ENCODE measurements at regions not wholly inside any gene's neighbourhood (a gene's known extent, or its start where the extent isn't known, plus 50 kb on each side); places are given as distances from the start of the nearest gene placed in this dataset.

DNA sequence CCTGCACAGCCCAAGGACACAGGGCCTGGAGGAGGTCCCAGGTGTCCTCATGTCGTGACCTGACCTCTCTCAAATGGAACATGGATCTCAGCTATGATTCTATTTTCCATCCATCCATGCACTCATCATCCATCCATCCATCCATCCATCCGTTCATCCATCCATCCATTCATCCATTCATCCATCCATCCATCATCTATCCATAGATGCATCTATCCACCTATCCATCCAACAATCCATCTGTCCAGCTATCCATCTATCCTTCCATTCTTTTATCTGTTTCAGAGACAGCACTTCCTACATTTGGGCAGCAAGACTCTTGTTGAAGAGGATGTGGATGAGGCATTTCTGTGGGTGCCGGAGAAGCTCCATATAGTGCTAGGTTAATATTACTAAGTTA is 86.7 kb downstream of the SCGB2B2 start:
- H3K9me3 ChIP-seq: peaks cover 4 to 31% (median 10%) of the 10 kb centered on the region in 3 donors
- TF ChIP-seq CTCF (IDR thresholded peaks at IDR 0.05): no peak

DNA sequence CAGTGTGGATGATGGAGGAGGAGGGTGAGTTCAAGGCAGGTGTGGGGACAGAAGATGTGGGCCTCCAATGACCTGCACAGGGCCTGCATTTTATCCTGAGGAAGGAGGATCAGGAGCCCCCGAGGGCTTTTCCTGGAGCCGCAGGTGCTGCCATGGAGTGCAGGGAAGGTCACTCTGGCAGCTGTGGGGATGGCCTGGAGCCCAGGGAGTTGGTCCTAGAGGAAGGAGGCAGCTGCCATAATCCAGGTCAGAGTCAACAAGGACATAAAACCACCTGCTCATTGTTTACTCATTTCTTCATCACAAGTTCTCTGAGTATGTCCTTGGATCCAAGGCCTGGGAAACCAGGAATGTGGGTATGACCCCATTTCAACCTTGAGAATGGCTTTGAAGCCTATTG is 87.2 kb downstream of the SCGB2B2 start:
- Histone ChIP-seq H3K4me3 (no peak overlapping the region), H3K27me3 (no peaks in the 10 kb centered on the region), H3K4me1 (no peaks in the 10 kb centered on the region), H3K9me3 (peaks cover 4 to 36% (median 10%) of the 10 kb centered on the region in 3 donors), H3K36me3 (no peaks in the 10 kb centered on the region), H3K27ac (no peak overlapping the region)
- intact Hi-C loops (cut with DNase I; ENCODE audit: low total_unique reads): no loop called here
- TF ChIP-seq CTCF (IDR thresholded peaks at IDR 0.05): no peak
- DNase-seq: no peak

More for the DNA sequence above, 86.7 kb downstream of the SCGB2B2 start:
- H3K4me3 ChIP-seq: no peak overlapping the region
- no peak for DNase-seq
- no peaks in the 10 kb centered on the region for H3K36me3 ChIP-seq
- H3K27me3 ChIP-seq: no peaks in the 10 kb centered on the region
- no peak overlapping the region for H3K27ac ChIP-seq
- intact Hi-C loops (cut with DNase I; ENCODE audit: low total_unique reads): no loop called here
- H3K4me1 ChIP-seq: no peaks in the 10 kb centered on the region

DNA sequence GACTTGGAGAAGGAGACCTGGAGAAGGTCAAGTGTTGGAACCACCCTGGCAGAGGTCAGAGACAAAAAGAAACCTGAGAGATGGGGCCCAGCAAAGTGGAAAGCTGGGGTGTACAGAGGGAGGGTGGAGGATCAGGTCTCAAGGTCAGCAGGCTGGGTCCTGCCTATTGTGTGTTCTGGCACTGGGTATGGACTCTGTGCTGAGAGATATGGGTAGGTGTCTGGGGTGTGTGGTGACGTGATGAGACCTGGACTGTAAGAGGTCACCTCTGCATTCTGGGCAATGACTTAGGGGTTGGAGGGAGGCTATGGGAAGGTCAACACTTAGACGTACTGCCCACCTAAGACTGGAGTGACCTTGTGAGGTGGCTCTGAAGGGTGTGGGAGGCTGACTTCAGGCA is 88.1 kb downstream of the SCGB2B2 start:
- Histone ChIP-seq H3K27ac (no peak overlapping the region), H3K4me3 (no peak overlapping the region)
- TF ChIP-seq CTCF (IDR thresholded peaks at IDR 0.05): no peak

DNA sequence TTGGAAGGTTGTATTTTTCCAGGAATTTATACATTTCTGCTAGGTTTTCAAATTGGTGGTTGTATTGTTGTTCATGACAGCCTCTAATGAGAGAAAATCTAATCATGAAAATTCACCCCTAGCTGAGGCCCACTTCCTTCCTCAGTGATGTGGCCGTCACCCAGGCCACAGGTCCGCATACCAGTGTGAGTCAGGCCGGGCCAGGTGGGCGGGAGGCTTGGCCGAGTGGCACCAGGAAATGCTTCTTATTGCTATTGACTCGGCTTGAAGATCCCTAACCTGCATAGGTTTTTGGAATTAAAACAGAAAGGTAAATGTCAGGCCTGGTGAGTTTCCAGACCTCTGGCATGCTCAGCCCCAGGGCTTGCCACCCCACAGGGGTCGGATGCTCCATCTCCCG is 88.7 kb downstream of the SCGB2B2 start:
- no peak for TF ChIP-seq CTCF (IDR thresholded peaks at IDR 0.05)
- no peak overlapping the region for H3K4me3 ChIP-seq
- no peak for DNase-seq
- peaks cover 10 to 49% (median 12%) of the 10 kb centered on the region in 3 donors for H3K9me3 ChIP-seq
- no peaks in the 10 kb centered on the region for H3K27me3 ChIP-seq
- H3K36me3 ChIP-seq: no peaks in the 10 kb centered on the region
- intact Hi-C loops (cut with DNase I; ENCODE audit: low total_unique reads): no loop called here
- no peak overlapping the region for H3K27ac ChIP-seq
- no peaks in the 10 kb centered on the region for H3K4me1 ChIP-seq

More for the DNA sequence above, 88.1 kb downstream of the SCGB2B2 start:
- Histone ChIP-seq H3K36me3 (no peaks in the 10 kb centered on the region), H3K27me3 (no peaks in the 10 kb centered on the region), H3K9me3 (peaks cover 9 to 45% (median 10%) of the 10 kb centered on the region in 3 donors), H3K4me1 (no peaks in the 10 kb centered on the region)
- DNase-seq: no peak
- intact Hi-C loops (cut with DNase I; ENCODE audit: low total_unique reads): no loop called here

GRCh38 chr19:34580408-34580807 is 96.6 kb downstream of the SCGB2B2 start:
- no peak for TF ChIP-seq CTCF (IDR thresholded peaks at IDR 0.05)
- Histone ChIP-seq H3K36me3 (no peaks in the 10 kb centered on the region), H3K4me3 (no peak overlapping the region), H3K9me3 (peaks cover 0 to 29% (median 8%) of the 10 kb centered on the region in 3 donors), H3K27me3 (peaks cover 0 to 8% of the 10 kb centered on the region in 2 donors), H3K27ac (no peak overlapping the region), H3K4me1 (no peaks in the 10 kb centered on the region)
- intact Hi-C loops (cut with DNase I; ENCODE audit: low total_unique reads): no loop called here
- DNase-seq: no peak

DNA sequence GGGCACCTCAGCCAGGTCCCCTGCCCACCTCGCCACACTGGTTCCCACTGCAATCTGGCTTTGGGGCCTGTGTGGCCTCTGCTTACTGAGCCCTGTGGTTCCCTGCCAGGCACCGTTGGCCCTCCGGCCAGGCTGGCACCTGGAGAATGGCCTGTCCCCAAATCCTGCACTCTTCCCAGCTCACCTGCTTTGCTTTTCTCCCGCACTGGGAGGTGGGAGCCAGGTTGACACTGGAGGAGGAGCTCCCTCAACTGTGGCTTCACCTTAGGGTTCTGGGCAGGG is 97.0 kb downstream of the SCGB2B2 start:
- intact Hi-C loops (cut with DNase I; ENCODE audit: low total_unique reads): no loop called here
- no peaks in the 10 kb centered on the region for H3K36me3 ChIP-seq
- H3K4me3 ChIP-seq: no peak overlapping the region
- no peak overlapping the region for H3K27ac ChIP-seq
- H3K27me3 ChIP-seq: peaks cover 0 to 8% of the 10 kb centered on the region in 2 donors
- peaks cover 0 to 24% (median 8%) of the 10 kb centered on the region in 3 donors for H3K9me3 ChIP-seq
- H3K4me1 ChIP-seq: no peaks in the 10 kb centered on the region
- no peak for TF ChIP-seq CTCF (IDR thresholded peaks at IDR 0.05)
- no peak for DNase-seq

Measured in tibial artery (tissue), 4 donors.